PFSK-1 (cell line): ENCODE measurements at regions not wholly inside any gene's neighbourhood (a gene's known extent, or its start where the extent isn't known, plus 50 kb on each side); places are given as distances from the start of the nearest gene placed in this dataset.

Experiments
- FOXP2 ChIP-seq: optimal IDR thresholded peaks from 2 replicates; pipeline ENCODE3; 2011; ENCODE audit warnings: borderline replicate concordance, control low read depth, inconsistent platforms; ENCODE audit not compliant: insufficient read depth; ENCODE audit errors: extremely low read length, extremely low read depth
- POLR2AphosphoS5 ChIP-seq: IDR thresholded peaks from 2 replicates; pipeline ENCODE4 v1.6.1; 2012; ENCODE audit warnings: low read depth, mild to moderate bottlenecking, control low read depth, low read length, moderate library complexity
- REST ChIP-seq, 2 experiments: IDR thresholded peaks; 2 replicates each; pipeline versions ENCODE4 v1.6.1 to v1.8.0; 2011 to 2012; ENCODE audit warnings: low read depth in 2 of 2, low read length in 2 of 2, control low read depth in 1 of 2, inconsistent platforms in 1 of 2, mild to moderate bottlenecking in 1 of 2, moderate library complexity in 1 of 2; ENCODE audit not compliant: insufficient read depth in 1 of 2
- SIN3A ChIP-seq: IDR thresholded peaks from 2 replicates; pipeline ENCODE4 v1.6.1; 2012; ENCODE audit warnings: mild to moderate bottlenecking, low read length, moderate library complexity, borderline replicate concordance; ENCODE audit not compliant: insufficient read depth
- TAF1 ChIP-seq: IDR thresholded peaks from 2 replicates; pipeline ENCODE4 v1.6.1; 2012; ENCODE audit warnings: low read length, control low read depth, borderline replicate concordance; ENCODE audit not compliant: insufficient read depth

GRCh38 chr3:11095932-11096265 is 58.4 kb upstream of the HRH1 start:
- no peak for TF ChIP-seq TAF1
- no peak for TF ChIP-seq POLR2AphosphoS5
- TF ChIP-seq FOXP2, result no peak
- no peak for TF ChIP-seq REST (IDR thresholded peaks at IDR 0.05; ENCODE audit: insufficient read depth in 1 of 2, low read depth in 2 of 2, low read length in 2 of 2)
- no peak for TF ChIP-seq SIN3A

- TF ChIP-seq POLR2AphosphoS5 (no peak), SIN3A (no peak), REST (IDR thresholded peaks at IDR 0.05; ENCODE audit: insufficient read depth in 1 of 2, low read depth in 2 of 2, low read length in 2 of 2) (no peak), TAF1 (no peak), FOXP2 (peak; percentile 45)
Measured at GRCh38 chr3:11096266-11097139, 57.8 kb upstream of the HRH1 start.

GRCh38 chr3:11099306-11099705 is 55.0 kb upstream of the HRH1 start:
- TF ChIP-seq TAF1, result no peak
- TF ChIP-seq SIN3A, result no peak
- TF ChIP-seq POLR2AphosphoS5, result no peak
- no peak for TF ChIP-seq FOXP2
- TF ChIP-seq REST (IDR thresholded peaks at IDR 0.05; ENCODE audit: insufficient read depth in 1 of 2, low read depth in 2 of 2, low read length in 2 of 2), result no peak
